HG03103 (cell line): ENCODE measurements at regions not wholly inside any gene's neighbourhood (a gene's known extent, or its start where the extent isn't known, plus 50 kb on each side); places are given as distances from the start of the nearest gene placed in this dataset.

Source experiments
- ATAC-seq: cut with Tn5 transposase; IDR thresholded peaks from one replicate; pipeline ENCODE4 v1.9.1; 2021; ENCODE audit warnings: low read depth; ENCODE audit not compliant: unreplicated experiment

DNA sequence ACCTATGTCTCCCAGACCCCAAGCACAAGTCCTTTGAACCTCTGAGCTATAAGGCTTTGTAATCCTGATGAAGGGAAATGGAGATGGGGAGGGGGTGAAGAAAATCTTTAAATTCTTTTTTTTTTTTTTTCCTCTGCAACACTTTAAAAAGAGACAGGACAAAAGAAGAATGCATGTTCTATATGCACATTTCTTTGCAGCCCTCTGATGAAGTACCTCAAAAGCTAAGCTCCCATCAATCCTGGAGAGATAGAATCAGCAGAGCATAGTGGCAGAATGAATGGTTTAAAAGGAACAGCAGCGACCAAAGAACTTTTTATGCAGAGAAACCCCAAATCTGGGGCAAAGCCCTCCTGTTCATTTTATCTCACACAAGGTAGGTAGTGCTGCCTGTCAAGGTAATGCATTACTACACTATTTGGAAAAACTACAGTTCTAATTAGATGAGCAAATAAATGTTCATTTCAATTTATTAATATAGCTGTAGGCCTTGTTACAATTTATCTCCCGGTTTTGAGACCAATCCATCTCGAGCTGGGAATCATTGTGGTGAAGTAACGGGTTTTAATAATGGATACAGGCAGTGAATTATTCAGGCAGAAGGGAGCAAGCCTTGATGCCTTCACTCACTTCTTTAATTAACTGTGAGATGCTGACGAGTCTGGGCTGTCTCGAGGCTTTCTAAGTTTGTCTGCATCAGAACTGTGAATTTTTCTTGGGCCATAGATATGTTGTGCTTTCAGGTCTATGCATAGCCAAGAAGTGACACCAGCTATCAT is 173.5 kb upstream of the ZNF608 start:
- ATAC-seq: no peak

DNA sequence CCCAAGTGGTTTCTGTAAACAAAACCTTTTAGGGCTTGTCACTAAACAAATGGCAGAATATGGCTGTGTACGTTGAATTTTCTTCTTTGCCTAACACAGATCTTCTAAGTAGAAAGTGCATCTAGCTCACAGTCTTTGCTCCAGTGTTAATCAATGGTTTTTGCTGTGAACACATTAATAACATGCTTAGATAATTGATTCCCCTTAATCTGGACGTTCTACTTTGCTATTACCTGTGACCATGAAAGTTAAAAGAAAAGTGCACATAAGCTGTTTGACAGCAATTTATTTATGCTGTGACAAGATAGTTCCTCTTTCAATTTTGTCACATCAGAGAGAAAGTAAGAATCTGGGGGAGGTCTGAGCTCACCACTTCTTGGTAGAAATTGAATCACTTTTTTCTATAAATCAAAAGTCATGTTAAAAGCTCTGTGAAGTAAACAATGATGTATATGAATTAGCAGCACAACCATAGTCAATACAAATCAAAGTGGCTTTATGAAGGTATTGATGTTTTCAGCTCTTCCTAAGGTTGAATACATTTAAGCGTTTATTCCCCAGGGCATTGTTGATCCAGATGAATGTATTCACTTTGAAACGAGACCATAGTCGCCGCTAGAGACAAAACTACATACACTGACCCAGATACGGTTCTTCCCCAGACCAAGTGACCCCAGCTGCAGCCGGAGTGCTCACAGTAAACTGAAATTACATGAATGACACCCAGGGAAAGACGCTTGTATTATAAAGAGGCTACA is 174.6 kb upstream of the ZNF608 start:
- peak; percentile 80 for ATAC-seq

DNA sequence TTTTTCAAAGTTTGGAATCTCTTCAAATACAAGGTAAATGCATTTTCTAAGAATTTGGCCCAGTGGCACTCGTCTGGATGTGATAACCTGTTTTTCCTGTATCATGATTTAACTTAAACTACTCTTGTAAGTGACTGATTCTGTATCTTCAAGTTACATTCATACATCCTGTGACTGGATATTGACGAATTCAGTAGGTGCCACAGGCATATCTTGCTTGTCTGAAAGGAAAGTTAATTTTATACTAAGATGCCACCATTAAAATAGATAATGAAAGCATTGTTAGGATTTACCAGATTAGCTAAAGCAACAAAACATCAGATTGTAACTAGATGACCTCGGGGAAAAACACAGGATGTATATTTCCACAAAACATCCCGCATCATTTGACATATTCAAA is 175.3 kb upstream of the ZNF608 start:
- ATAC-seq: peak; percentile 4

DNA sequence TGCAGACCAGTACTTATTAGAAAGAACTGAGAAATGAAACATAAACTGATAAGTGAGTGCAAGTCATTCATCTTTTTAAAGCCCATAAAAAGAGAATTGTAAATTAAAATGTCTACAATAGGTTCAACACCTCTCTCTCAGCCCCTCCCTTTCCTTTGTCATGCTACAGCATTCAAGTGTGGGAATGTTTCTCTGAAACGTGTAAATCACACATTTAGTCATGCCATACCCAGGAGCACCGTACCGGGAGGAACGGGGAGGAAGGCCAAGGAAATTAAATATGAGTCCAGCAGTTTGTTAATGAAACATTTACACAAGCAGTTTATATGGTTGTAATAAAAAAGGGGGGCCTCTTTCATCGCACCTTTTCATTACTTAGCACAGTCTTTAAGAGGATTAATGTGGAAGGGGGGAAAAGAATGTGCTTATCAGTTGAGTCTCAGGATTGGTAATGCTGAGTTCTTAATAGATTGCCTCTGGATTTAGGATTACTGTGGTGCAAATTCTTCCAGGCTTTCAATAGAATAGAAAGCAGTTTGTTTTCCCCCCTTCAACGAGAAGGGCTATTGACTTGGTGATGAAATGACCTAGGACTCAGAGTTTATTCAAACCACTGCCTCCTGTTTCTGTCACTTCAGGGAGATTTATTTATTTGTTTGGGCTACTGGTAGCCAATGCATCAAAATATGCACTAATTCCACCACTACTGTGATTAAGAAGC is 176.0 kb upstream of the ZNF608 start:
- ATAC-seq: no peak

DNA sequence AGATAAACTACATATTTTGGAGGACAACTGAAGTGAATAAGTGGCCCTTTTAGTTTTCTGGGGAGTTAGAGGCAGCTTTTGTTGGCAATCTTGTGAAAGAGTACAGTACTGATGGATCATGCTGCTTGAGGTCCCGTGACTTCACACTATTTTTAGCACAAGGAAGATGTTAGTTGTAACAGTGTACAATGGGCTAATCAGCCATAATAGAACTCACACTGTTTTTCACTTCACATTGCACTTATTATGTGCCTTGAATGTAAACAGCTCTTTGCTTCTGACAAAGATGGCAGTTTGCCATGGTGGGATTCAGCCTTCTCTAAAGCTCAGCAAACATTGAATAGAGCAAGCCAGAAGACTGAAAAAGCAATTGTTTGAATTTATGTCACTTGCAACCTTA is 176.7 kb upstream of the ZNF608 start:
- ATAC-seq: no peak

DNA sequence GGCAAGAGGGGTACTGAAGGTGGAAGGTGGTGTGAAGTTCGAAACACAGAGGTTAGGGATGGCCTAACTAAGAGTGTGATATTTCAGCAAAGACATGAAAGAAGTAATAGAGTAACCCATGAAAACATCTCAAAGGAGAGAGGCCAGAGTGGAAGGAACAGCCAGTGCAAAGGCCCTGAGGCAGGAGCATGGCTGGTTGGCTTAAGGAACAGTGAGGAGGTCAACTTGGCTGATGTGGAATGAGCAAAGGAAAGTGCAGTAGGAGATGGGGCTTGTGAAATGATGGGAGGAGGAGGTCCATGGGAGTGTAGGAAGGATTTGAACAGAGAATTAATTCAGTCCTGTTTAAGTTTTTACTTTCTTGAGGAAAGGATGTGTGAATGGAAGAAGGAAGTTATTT is 178.3 kb upstream of the ZNF608 start:
- no peak for ATAC-seq

DNA sequence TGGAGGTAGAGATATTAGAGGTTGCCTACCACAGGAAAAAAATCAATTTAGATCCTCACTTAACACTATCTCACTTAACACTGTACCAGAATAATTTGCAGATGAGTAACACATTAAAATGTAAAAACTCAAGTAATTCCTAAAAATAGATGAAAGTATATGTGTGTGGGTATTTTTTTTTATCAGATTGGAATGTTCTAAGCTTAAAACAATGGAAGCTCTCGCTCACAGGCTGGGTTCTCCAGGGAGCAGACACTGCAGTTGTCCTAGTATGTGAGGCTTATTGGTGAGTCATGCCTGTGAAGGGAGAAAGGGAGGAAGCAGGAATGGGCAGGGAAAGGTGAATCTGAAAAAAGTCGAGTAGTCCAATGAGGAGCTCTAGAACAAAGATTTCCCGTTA is 181.3 kb upstream of the ZNF608 start:
- ATAC-seq: no peak

DNA sequence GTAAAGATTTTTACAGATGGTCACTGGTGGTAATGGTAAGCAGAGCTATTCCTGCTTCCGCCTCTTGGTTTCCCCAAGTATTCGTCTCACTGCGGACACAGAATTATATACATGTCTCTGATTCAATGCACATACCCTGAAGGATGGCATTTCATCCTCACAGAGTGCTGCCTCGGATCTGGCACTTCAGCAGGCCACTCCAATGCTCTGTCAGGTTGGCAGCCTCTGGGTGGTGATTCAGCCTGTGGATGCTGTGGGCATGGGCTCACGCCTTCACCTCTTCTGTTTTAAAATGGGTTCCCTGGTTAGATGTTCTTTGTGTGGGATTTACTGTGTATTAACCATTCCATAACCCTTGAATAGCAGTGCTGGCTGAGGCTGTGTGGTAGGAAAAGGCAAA is 182.6 kb upstream of the ZNF608 start:
- ATAC-seq: no peak

DNA sequence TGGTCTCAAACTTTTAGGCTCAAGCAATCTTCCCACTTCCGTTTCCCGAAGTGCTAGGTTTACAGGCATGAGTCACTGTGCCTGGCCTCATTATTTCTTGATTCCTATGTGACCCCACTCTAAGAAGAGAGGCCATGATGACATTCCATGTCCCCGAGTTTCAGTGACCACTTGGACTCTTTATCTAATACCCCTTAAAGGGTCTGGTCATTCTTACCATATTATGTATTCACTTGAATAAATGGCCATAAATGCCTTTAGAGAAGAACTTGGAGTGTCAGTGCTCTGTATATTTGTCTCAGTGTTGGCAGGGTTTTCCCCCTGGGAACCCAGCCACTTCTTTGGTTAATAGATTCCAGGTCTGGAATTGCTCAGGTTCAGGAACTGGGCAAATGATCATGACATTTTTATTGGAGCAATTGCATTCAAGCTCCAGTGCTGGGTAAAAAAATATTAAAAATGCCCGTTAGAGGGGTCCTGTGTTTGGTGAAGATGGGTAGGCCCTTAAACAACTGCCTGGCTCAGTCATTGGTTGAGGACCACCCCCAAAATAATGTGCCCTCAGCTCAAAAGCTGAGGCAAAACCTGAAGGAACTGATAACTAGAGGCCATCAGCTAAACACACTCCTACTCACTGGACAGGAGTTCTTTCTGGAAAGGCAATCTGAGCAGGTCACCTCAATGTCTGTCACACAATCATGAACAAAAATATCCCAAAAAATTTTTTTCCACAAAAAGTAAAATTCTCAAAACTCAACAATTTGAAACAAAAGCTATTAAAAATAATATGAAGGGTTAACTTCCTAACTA is 186.6 kb upstream of the ZNF608 start:
- no peak for ATAC-seq

DNA sequence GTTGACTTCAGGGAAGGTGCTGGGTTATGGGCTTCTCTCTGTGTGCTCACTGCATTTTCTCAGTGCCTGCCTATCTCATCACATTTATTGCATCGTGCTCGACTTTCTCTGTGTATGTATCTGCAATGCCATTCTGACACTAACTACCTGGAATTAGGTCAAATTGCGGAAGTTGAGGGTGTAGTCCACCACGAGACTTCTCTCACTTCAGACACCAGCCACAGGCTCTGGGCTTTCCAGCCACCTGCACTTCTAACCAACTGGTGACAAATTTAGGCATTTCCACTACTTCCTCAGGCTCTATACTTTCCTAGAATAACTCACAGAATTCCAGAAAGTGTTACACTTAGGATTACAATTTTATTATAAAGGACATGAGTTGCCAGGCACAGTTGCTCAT is 188.6 kb upstream of the ZNF608 start:
- peak; percentile 86 for ATAC-seq

DNA sequence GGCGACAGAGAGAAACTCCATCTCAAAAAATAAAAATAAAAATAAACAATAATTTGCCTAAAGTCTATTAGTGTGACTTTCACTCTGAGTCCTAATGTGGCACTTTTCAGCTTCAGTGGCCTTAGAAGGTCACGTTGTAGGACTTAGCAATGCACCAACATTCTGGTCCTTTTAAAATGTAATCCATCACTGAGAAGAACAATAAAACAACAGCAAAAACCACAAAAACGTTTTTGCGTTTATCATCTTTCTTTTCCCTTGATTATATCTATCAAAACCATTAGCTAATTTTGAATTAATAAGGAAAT is 190.1 kb upstream of the ZNF608 start:
- ATAC-seq: peak; percentile 38

DNA sequence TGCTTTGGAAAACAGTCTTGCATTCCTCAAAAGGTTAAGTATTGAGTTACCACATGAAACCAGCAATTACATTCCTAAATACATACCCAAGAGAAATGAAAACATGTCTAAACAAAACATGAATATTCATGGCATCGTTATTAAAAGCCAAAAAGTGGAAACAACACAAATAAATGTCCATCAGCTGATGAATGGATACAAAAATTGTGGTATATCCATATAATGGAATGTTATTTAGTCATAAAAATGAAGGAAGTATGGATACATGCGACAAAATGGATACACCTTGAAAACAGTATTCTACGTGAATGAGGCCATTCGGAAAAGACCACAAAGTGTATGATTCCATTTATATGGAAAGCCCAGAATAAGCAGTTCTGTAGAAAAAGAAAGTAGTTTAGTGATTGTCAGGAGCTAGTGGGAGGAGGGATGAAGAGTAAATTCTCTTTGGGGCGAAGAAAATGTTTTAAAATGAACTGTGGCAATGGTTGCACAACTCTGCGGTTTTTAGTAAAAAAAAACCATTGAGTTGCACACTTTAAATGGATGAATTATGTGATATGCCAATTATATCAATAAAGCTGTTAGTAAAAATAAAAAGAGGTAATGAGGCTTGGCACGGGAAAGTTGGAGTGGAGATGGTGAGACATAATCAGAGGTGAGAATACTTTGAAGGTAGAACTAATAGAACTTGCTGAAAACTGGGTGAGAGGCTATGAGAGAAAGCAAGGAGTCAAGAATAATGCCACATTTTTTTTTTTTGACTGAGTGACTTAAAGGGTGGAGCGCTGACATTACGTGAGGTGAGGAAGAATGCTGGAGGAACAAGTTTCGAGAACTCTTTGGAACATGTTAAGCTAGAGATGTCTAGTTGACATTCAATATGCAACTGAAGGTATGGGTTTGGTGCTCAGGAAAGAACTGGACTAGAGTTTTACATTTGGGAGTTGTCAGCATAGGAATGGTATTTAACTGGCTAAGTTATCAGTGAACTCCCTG is 194.9 kb upstream of the ZNF608 start:
- no peak for ATAC-seq

DNA sequence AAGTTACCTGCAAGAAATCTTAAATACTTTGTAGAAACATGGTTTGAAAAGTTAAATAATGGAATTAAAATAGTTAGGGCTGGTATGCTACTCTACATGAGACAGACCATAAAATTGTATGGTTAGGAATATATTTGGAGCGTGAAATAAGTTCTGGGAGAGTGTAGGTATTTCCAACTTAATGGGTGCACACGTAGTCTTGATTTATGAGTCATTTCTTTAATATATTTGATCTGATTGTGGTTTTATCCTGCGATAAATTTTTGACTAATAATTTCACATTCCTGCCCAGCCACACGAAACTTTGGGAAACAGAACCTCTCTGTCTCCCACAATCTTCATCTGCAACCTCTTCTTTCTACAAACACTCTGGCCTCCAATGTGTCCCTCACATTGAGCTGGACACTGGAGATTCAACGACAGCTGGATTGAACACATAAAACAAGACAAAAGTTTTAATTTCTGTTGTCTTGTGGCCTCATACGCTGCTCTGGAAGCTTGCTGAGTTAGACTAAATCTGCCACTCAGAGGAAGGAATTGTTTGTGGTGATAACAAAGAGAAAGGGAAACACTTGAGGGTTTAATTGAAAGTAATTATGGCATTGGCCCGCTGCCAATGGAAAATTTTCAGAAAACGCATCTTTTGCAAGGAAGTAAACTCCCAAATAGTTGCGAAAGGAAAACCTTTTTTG is 201.8 kb upstream of the ZNF608 start:
- ATAC-seq: no peak

DNA sequence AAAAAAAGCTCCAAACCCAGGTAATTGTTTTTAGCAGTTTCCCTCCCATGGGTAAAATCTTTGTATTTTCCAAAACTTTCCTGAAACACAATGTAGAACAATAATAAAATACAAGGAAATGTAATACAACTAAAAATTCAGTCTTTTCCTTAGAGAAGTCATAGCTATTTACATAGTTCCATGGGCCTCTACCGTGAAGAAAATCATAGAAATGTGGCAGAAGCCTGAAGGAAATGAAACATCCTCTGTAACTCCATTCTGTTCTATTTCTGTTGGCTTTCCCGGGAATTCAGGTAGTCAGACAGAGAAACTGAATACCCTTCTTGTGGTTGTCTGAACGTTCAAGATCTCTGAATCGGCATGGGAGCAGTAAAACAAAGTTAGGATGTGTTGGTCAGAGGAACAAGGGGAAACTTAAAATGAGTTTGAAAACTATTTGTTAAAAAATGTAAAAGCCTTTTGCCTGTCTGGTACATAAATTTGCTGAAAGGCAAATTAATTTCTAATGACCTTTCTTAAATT is 202.4 kb upstream of the ZNF608 start:
- no peak for ATAC-seq

DNA sequence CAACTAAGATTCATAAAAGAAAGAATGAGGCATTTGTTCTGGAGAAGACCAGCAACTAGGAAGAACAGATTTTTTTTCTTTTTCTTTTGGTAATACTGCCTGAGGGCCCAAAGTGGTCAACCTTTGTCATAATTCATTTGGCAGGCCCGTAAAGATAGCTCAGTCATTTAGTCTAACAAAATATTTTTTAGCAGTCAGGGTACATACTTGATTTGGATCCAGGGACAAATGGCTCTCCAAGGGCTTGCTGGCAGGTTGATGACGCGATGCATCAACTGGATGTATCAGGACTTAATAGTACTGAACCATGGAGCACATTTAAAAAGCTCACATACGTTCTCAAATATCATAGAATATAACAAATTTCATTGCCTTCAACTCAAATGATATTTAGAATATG is 203.4 kb upstream of the ZNF608 start:
- ATAC-seq: no peak

DNA sequence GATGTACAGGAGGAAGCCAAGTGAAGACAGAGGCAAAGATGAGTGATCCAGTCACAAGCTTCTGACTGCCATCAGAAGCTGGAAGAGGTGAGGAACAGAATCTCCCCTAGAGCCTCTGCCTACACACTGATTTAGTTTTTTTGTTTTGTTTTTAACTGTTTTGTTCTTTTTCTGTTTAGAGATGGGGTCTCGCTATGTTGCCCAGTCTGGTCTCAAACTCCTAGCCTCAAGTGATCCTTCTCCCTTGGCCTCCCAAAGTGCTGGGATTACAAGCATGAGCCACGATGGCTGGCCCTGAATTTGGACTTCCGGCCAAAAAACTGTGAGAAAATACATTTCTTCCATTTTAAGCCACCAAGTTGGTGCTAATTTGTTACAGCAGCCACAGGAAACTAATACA is 204.7 kb upstream of the ZNF608 start:
- no peak for ATAC-seq

DNA sequence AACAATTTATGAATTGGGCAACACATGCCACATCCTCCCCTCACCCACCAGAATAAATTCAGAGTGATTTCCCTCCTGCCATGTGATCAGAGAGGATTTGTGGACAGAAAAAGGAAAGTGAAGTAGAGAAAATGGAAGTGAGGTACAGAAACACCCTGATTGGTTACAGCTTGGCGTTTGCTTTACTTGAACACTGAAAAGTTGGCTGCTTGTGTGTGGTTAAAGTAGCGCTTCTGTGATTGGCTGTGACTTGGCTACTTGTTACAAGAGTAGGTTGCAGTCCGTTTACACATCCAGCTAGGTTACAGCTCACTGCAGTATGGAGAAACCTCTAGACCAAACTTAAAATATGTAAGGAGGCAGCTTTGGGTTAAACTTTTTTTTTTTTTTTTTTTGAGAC is 205.2 kb upstream of the ZNF608 start:
- peak; percentile 48 for ATAC-seq

DNA sequence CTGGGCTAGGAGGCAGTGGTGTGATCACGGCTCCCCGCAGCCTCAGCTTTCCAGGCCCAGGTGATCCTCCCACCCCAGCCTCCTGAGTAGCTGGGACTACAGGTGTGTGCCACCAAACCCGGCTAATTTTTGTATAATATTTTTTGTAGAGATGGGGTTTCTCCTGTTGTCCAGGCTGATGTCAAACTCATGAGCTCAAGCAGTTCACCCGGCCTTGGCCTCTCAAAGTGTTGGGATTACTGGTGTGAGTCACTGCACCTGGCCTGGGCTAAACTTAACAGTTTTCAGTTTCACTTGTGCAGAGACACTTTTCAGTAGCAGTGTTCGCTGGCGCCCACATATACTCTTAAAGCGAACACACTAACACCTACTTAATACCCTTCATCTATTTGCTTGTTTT is 205.6 kb upstream of the ZNF608 start:
- ATAC-seq: peak; percentile 91

DNA sequence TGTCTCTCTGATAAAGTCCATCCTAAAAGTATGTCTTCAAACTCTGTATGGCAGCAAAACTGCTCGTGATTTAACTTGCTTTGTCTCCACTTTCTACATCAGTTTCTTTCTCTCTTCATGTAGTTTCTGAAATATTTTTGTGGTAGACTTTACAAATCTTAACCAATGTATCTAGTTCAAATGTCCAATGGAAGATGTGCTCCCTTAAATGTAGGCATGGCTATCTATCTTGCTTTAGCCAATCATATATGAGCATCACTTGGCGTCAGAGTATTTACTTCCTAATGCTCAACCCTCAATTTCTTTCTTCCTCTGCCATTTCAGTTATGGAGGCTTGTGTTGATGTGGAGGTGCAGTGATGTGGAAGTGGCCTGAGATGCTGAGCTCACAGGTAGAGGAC is 206.1 kb upstream of the ZNF608 start:
- ATAC-seq: peak; percentile 49
